ENCODE measurements at regions not wholly inside any gene's neighbourhood (a gene's known extent, or its start where the extent isn't known, plus 50 kb on each side); places are given as distances from the start of the nearest gene placed in this dataset.

- TF ChIP-seq CTCF (IDR thresholded peaks at IDR 0.05) (no peak), EP300 (IDR thresholded peaks at IDR 0.05) (no peak)
Observed at GRCh38 chrX:22396408-22396807, 123.7 kb downstream of the CBLL2 start.

Measured in tibial nerve (tissue), 4 donors.